SK-N-SH (cell line): ENCODE measurements at regions not wholly inside any gene's neighbourhood (a gene's known extent, or its start where the extent isn't known, plus 50 kb on each side); places are given as distances from the start of the nearest gene placed in this dataset.

Experiments used
- CTCF ChIA-PET: fragments of 300-600, 350-600 bp; formaldehyde crosslinking; extraction: SDS; loops from one replicate; lab custom pipeline; 2021; lab: Yijun Ruan, JAX
- POLR2A ChIA-PET: fragments of 350-600 bp; sonication (Branson Sonifier 250); formaldehyde crosslinking; extraction: SDS; loops from one replicate; lab custom pipeline; 2020; ENCODE audit warnings: antibody characterized with exemption, inconsistent platforms; lab: Yijun Ruan, JAX
- DNase-seq: peaks from one replicate; pipeline ENCODE4 v3.0.0; 2012
- H2AFZ ChIP-seq: fragments of 200-600 bp; sonication (generic); 2 replicates; pipeline ENCODE4 v1.8.1; 2016; ENCODE audit warnings: antibody characterized with exemption, mild to moderate bottlenecking, low read depth
- H3F3A ChIP-seq: fragments of 200-600 bp; sonication (generic); replicated peaks from 2 replicates; pipeline ENCODE3; 2016; ENCODE audit warnings: antibody characterized with exemption, mild to moderate bottlenecking; ENCODE audit not compliant: insufficient read depth
- H3K27ac ChIP-seq, 2 experiments: fragments of 200-500 bp in 1 of 2; fragments of 200-600 bp in 1 of 2; sonication (Bioruptor generic) in 1 of 2; sonication (generic), shearing (Covaris generic) in 1 of 2; 2 replicates each; pipeline versions ENCODE4 v1.5.1 to v1.6.1; 2014 to 2016; ENCODE audit warnings: low read depth in 2 of 2, inconsistent platforms in 1 of 2, low read length in 1 of 2, mild to moderate bottlenecking in 1 of 2, mixed read lengths in 1 of 2
- H3K27me3 ChIP-seq: fragments of 200-600 bp; sonication (generic), shearing (Covaris generic); 2 replicates; pipeline ENCODE4 v1.6.1; 2016; ENCODE audit warnings: mixed run types; ENCODE audit not compliant: insufficient read depth
- H3K36me3 ChIP-seq, 2 experiments: fragments of 200-500 bp in 1 of 2; fragments of 200-600 bp in 1 of 2; sonication (Bioruptor generic) in 1 of 2; sonication (generic) in 1 of 2; replicated peaks in 1 of 2; 2 replicates each; pipeline versions ENCODE3 to v1.5.1; 2014 to 2016; ENCODE audit warnings: low read length in 1 of 2, mild to moderate bottlenecking in 1 of 2; ENCODE audit not compliant: insufficient read depth in 2 of 2, control insufficient read depth in 1 of 2
- H3K4me1 ChIP-seq, 2 experiments: fragments of 200-500 bp in 1 of 2; fragments of 200-600 bp in 1 of 2; sonication (Bioruptor generic) in 1 of 2; sonication (generic), shearing (Covaris generic) in 1 of 2; 2 replicates each; pipeline versions ENCODE4 v1.5.1 to v1.6.1; 2014 to 2016; ENCODE audit warnings: low read depth in 1 of 2, low read length in 1 of 2, mixed run types in 1 of 2; ENCODE audit not compliant: insufficient read depth in 2 of 2, control insufficient read depth in 1 of 2
- H3K4me2 ChIP-seq: fragments of 200-600 bp; sonication (generic), shearing (Covaris generic); 2 replicates; pipeline ENCODE4 v1.6.1; 2017; ENCODE audit warnings: mixed run types
- H3K4me3 ChIP-seq, 2 experiments: fragments of 200-500 bp in 1 of 2; fragments of 200-600 bp in 1 of 2; sonication (Bioruptor generic) in 1 of 2; sonication (generic), shearing (Covaris generic) in 1 of 2; 2 replicates each; pipeline versions ENCODE4 v1.5.1 to v1.8.1; 2014 to 2016; ENCODE audit warnings: low read depth in 2 of 2, inconsistent platforms in 1 of 2, low read length in 1 of 2, mild to moderate bottlenecking in 1 of 2, mixed read lengths in 1 of 2, moderate library complexity in 1 of 2
- H3K79me2 ChIP-seq: fragments of 200-600 bp; sonication (generic); 2 replicates; pipeline ENCODE4 v1.8.1; 2017; ENCODE audit warnings: mild to moderate bottlenecking; ENCODE audit not compliant: insufficient read depth
- H3K9ac ChIP-seq: fragments of 200-600 bp; sonication (generic); 2 replicates; pipeline ENCODE4 v1.6.1; 2017; ENCODE audit warnings: mixed run types
- H3K9me2 ChIP-seq: fragments of 200-600 bp; sonication (generic); 2 replicates; pipeline ENCODE4 v1.6.1; 2017; ENCODE audit warnings: mixed run types
- H3K9me3 ChIP-seq: fragments of 200-600 bp; sonication (generic); 2 replicates; pipeline ENCODE4 v1.6.1; 2017; ENCODE audit warnings: mixed run types, mild to moderate bottlenecking, moderate library complexity
- H4K20me1 ChIP-seq: fragments of 200-600 bp; sonication (generic); 2 replicates; pipeline ENCODE4 v1.6.1; 2017; ENCODE audit warnings: mild to moderate bottlenecking, mixed run types; ENCODE audit not compliant: insufficient read depth
- ELF1 ChIP-seq: IDR thresholded peaks from 2 replicates; pipeline ENCODE4 v1.4.0; 2012
- EP300 ChIP-seq, 2 experiments: IDR thresholded peaks; 2 replicates each; pipeline versions ENCODE4 v1.4.0 to v1.6.1; 2012; ENCODE audit warnings: borderline replicate concordance in 1 of 2, low read depth in 1 of 2, low read length in 1 of 2
- FOSL2 ChIP-seq: IDR thresholded peaks from 2 replicates; pipeline ENCODE4 v1.4.0; 2012; ENCODE audit warnings: low read depth, mild to moderate bottlenecking, moderate library complexity, borderline replicate concordance
- FOXM1 ChIP-seq: IDR thresholded peaks from 2 replicates; pipeline ENCODE4 v1.4.0; 2012; ENCODE audit warnings: low read depth, mild to moderate bottlenecking
- NRF1 ChIP-seq: IDR thresholded peaks from 2 replicates; pipeline ENCODE4 v1.6.1; 2012; ENCODE audit warnings: low read depth, mild to moderate bottlenecking, low read length
- RXRA ChIP-seq: IDR thresholded peaks from 2 replicates; pipeline ENCODE4 v1.4.0; 2012; ENCODE audit warnings: low read depth, mild to moderate bottlenecking, borderline replicate concordance
- SIN3A ChIP-seq: IDR thresholded peaks from 2 replicates; pipeline ENCODE4 v1.6.1; 2012; ENCODE audit warnings: low read depth, mild to moderate bottlenecking, low read length, moderate library complexity, borderline replicate concordance
- TCF12 ChIP-seq: IDR thresholded peaks from 2 replicates; pipeline ENCODE4 v1.4.0; 2012
- TEAD4 ChIP-seq: IDR thresholded peaks from 2 replicates; pipeline ENCODE4 v1.4.0; 2012; ENCODE audit warnings: mild to moderate bottlenecking, borderline replicate concordance; ENCODE audit not compliant: insufficient read depth
- WGBS: methylation state at CpG from one replicate; pipeline ENCODE4 v1.1.6; 2017; ENCODE audit warnings: low lambda C conversion rate; 5-methylcytosine and 5-hydroxymethylcytosine counted together
- TF ChIP-seq, protein P1 (sequence below): fragments of 150-350 bp; IDR thresholded peaks from 2 replicates; pipeline ENCODE4 v1.6.1; 2016; ENCODE audit warnings: mild to moderate bottlenecking, low read depth, low read length
- TF ChIP-seq, protein P2 (sequence below): fragments of 150-350 bp; IDR thresholded peaks from 2 replicates; pipeline ENCODE4 v1.6.1; 2017; ENCODE audit warnings: antibody characterized with exemption, low read length, low read depth, borderline replicate concordance
- TF ChIP-seq, protein P3 (sequence below): IDR thresholded peaks from 2 replicates; pipeline ENCODE4; 2012
- TF ChIP-seq, protein P4 (sequence below): IDR thresholded peaks from 2 replicates; pipeline ENCODE4 v1.4.0; 2012; ENCODE audit warnings: low read depth, borderline replicate concordance

DNA sequence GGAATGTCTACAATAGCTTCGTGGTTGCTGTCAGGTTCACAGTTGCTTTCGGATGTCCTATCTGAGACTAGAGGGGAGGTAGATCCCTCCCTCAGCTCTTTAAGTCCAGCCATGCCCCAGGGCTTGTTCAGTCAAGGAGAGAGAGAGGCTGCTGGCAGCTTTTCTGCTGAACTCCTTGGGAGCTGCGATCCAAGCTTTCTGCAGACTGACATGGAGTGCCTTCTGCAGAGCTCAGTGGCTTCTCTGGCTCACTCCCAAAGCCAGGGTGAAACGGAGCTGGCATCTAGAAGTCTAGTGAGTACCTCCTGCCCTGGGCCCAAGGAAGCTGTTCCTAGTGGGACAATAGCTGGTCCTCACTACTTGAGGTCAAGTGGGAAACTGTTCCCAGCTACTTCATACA is 62.5 kb downstream of the TMEM17 start (continued):
- TF ChIP-seq, protein P1, sequence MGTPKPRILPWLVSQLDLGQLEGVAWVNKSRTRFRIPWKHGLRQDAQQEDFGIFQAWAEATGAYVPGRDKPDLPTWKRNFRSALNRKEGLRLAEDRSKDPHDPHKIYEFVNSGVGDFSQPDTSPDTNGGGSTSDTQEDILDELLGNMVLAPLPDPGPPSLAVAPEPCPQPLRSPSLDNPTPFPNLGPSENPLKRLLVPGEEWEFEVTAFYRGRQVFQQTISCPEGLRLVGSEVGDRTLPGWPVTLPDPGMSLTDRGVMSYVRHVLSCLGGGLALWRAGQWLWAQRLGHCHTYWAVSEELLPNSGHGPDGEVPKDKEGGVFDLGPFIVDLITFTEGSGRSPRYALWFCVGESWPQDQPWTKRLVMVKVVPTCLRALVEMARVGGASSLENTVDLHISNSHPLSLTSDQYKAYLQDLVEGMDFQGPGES: no peak
- TF ChIP-seq EP300 (IDR thresholded peaks at IDR 0.05; ENCODE audit: borderline replicate concordance in 1 of 2, low read depth in 1 of 2, low read length in 1 of 2) (no peak), RXRA (no peak), FOXM1 (no peak), SIN3A (no peak), TEAD4 (no peak), FOSL2 (no peak)
- TF ChIP-seq, protein P2, sequence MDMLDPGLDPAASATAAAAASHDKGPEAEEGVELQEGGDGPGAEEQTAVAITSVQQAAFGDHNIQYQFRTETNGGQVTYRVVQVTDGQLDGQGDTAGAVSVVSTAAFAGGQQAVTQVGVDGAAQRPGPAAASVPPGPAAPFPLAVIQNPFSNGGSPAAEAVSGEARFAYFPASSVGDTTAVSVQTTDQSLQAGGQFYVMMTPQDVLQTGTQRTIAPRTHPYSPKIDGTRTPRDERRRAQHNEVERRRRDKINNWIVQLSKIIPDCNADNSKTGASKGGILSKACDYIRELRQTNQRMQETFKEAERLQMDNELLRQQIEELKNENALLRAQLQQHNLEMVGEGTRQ: no peak

DNA sequence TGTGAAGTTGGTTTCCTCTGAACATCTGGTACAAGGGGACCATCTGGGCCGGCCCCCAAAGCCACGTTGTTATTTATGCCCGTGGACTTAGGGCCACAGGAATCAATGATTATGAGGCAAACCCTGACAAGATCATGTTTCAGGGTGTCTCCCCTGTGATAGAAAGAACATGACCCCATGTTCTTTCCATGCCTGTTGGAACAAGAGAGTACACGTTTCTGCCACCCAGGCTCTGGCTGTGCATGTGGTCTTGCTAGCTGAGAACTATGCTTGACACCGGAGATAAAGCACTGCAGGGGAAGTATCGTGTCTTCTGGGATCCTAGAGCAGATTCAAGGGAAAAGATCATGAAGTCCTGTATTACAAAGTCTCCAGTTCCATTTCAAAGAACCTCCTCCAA is 64.2 kb downstream of the TMEM17 start:
- H2AFZ ChIP-seq: no peak overlapping the region
- H3K79me2 ChIP-seq: no peaks in the 10 kb centered on the region
- no peaks in the 10 kb centered on the region for H4K20me1 ChIP-seq
- H3K4me2 ChIP-seq: no peak overlapping the region
- H3K36me3 ChIP-seq: no peaks in the 10 kb centered on the region
- no peak overlapping the region for H3K27ac ChIP-seq
- H3K4me1 ChIP-seq: no peaks in the 10 kb centered on the region
- no peaks in the 10 kb centered on the region for H3K9me3 ChIP-seq
- ChIA-PET CTCF (interaction anchor here (1.0 kb wide), 1 partner anchor 44 kb away, joined by 3 read pairs; no protein-coding TSS in a partner anchor), POLR2A (no interaction called here)
- no peaks in the 10 kb centered on the region for H3K9me2 ChIP-seq
- 28% methylated on average over 5 of the region's 6 CpGs for WGBS
- no peak for DNase-seq
- no peak overlapping the region for H3K9ac ChIP-seq
- no peaks in the 10 kb centered on the region for H3F3A ChIP-seq
- TF ChIP-seq, protein P3, sequence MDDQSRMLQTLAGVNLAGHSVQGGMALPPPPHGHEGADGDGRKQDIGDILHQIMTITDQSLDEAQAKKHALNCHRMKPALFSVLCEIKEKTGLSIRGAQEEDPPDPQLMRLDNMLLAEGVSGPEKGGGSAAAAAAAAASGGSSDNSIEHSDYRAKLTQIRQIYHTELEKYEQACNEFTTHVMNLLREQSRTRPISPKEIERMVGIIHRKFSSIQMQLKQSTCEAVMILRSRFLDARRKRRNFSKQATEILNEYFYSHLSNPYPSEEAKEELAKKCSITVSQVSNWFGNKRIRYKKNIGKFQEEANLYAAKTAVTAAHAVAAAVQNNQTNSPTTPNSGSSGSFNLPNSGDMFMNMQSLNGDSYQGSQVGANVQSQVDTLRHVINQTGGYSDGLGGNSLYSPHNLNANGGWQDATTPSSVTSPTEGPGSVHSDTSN: no peak
- no peak for TF ChIP-seq TCF12
- TF ChIP-seq RXRA: no peak
- no peak for TF ChIP-seq ELF1
- no peak for TF ChIP-seq NRF1
- TF ChIP-seq, protein P4, sequence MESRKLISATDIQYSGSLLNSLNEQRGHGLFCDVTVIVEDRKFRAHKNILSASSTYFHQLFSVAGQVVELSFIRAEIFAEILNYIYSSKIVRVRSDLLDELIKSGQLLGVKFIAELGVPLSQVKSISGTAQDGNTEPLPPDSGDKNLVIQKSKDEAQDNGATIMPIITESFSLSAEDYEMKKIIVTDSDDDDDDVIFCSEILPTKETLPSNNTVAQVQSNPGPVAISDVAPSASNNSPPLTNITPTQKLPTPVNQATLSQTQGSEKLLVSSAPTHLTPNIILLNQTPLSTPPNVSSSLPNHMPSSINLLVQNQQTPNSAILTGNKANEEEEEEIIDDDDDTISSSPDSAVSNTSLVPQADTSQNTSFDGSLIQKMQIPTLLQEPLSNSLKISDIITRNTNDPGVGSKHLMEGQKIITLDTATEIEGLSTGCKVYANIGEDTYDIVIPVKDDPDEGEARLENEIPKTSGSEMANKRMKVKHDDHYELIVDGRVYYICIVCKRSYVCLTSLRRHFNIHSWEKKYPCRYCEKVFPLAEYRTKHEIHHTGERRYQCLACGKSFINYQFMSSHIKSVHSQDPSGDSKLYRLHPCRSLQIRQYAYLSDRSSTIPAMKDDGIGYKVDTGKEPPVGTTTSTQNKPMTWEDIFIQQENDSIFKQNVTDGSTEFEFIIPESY: no peak
- no peak overlapping the region for H3K4me3 ChIP-seq
- no peaks in the 10 kb centered on the region; the same call in 1 of the 2 replicates for H3K27me3 ChIP-seq
